VCaP (cell line): ENCODE measurements at regions not wholly inside any gene's neighbourhood (a gene's known extent, or its start where the extent isn't known, plus 50 kb on each side); places are given as distances from the start of the nearest gene placed in this dataset.

ENCODE experiments used
- H3K27ac ChIP-seq: fragments of 450-650 bp; 2 replicates; pipeline ENCODE4 v1.5.1; 2017
- TF ChIP-seq, protein P1 (sequence below): fragments of 450-650 bp; conservative IDR thresholded peaks from 2 replicates; pipeline ENCODE4 v1.5.1; 2017; ENCODE audit warnings: mild to moderate bottlenecking, moderate library complexity

DNA sequence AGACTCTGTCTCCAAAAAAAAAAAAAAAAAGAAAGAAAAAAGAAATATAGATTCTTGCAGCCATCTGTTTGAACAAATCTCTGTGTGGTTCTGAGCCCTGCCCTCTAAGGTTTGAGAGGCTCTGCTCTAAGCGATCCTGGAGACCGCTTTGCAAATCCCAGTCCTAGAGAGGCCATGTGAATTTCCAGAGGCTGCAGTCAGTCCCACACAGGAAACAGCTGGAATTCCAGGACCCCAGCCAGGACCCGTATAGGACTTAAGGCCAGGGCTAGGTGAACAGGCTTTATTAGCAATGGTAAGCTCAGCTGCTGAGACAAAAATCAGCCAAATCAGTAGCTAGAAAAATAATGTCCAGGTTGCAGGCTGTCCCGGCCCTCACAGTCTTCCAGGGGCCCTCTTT lies 154.8 kb downstream of the RPS24 start:
- no peak overlapping the region for H3K27ac ChIP-seq
- TF ChIP-seq, protein P1, sequence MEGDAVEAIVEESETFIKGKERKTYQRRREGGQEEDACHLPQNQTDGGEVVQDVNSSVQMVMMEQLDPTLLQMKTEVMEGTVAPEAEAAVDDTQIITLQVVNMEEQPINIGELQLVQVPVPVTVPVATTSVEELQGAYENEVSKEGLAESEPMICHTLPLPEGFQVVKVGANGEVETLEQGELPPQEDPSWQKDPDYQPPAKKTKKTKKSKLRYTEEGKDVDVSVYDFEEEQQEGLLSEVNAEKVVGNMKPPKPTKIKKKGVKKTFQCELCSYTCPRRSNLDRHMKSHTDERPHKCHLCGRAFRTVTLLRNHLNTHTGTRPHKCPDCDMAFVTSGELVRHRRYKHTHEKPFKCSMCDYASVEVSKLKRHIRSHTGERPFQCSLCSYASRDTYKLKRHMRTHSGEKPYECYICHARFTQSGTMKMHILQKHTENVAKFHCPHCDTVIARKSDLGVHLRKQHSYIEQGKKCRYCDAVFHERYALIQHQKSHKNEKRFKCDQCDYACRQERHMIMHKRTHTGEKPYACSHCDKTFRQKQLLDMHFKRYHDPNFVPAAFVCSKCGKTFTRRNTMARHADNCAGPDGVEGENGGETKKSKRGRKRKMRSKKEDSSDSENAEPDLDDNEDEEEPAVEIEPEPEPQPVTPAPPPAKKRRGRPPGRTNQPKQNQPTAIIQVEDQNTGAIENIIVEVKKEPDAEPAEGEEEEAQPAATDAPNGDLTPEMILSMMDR: no peak

DNA sequence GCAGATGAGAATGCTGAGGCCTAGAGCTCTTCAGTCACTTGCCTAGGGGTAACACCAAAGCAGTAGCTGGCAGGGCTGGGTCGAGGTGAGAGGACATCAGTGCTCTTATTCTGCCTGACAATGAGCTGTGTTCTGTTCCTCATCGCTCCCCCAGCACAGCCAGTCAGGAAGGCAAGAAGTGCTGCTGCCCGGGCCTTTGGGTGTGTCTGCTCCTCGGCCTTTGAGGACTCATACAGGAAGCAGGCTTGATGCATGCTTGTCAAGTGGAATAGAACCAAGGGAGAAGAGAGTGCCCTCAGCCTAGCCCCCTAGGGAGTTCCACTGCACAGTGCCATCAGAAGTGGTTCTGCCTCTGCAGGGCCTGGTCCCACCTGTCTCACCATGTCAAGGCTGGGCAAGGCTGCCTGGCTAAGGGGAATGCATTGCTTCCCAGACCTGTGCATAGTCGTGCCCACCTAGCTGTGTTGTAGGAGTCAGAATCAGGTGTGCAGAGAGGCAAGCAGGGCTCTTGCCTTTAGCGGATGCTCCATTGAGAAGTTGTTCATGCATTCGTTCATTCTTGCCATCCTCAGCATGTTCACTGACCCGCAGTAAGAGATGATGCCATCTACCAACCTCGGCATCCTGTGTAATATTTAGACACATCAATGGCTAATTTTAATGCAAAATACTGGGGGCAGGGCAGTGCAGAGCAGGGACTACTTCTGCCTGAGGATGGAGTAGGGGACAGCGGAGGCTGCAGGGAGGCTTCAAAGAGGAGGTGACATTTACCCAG lies 156.6 kb downstream of the RPS24 start:
- TF ChIP-seq, protein P1: no peak
- H3K27ac ChIP-seq: no peak overlapping the region

- TF ChIP-seq, protein P1: no peak
- H3K27ac ChIP-seq: no peak overlapping the region
These were observed 157.6 kb downstream of the RPS24 start for GRCh38 chr10:78191301-78191700.

DNA sequence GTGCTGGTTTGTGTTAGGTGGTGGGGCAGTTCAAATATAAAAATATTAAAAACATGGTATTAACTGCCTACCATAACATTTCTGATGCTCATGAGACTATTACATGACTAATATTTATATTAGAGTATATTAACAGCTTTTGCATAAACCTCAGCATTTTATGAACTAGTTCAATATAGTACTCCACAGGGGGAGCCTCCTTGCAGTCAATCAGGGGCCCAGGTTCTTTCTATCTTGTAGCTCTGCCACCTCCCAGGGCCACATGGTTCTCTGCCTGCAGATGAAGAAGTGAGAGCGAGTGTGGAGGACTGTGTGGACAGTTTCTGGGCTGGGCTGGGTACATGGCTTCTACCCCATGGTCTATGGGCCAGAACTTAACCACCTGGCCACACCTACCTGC lies 159.5 kb downstream of the RPS24 start:
- no peak overlapping the region for H3K27ac ChIP-seq
- TF ChIP-seq, protein P1: no peak

- TF ChIP-seq, protein P1: no peak
- H3K27ac ChIP-seq: no peak overlapping the region
These were observed 160.4 kb downstream of the RPS24 start for GRCh38 chr10:78194050-78194449.

DNA sequence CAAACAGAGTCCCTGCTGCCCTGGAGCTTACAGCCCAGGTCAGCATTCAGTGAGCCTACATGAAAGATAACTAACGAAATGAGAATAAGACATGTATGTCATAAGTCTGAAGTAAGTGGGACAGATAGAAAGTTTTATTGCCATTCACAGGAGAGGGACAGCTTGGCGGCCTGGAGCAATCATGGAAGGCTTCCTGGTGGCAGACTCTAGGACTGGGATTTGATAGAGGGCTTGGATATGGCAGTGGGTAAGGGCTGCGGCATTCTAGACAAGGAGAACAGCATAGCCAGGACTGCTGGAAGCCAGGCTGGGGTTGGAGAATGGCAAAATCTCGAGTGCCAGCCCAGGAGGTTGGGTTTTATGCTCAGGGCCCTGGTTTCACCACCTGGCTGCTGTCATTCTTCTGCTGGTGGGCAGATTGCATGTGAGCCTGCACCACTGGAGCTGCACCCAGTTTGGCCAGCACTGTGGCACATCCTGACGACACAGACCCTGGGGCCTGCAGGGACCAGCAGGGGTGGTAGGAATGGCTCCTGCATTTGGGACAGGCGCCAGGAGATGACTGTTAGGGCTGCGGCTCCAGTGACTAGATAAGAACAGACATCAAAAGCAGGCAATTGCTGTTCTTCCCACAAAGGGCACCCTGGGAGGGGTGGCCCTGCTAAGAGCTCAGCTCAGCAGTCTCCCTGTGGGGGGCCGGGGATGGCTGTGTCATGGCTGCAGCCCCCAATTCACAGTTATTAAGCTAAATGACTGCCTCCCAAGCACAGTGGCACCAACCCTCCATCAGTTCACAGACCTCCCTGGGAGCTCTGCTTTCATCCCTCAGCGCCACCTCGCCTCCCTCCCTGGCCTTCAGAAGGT lies 161.1 kb downstream of the RPS24 start:
- TF ChIP-seq, protein P1: no peak
- H3K27ac ChIP-seq: no peak overlapping the region

DNA sequence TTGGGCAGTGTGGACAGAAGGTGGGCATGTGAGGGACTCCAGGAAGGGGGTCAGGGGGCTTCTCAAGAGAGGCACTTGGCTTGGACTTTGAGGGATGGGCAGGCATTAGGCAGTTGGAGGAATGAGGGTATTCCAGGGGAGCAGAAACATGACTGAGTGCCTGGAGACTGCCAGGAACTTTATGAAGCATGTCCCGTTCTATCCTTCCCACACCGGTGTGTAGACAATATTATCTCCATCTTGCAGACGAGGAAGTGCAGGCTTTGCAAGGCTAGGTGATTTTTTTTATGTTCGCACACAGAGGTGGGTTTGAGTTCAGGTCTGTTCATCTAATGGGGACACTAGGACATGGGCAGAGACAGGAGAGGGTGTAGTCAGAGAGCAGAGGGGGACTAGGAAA lies 162.7 kb downstream of the RPS24 start:
- no peak overlapping the region for H3K27ac ChIP-seq
- TF ChIP-seq, protein P1: no peak
